ENCODE measurements at regions not wholly inside any gene's neighbourhood (a gene's known extent, or its start where the extent isn't known, plus 50 kb on each side); places are given as distances from the start of the nearest gene placed in this dataset.
"Not testable (repeated sequence)": the region's sequence is repeated elsewhere in the genome, so short reads cannot be mapped to it uniquely, and the experiment has no call there.

DNA sequence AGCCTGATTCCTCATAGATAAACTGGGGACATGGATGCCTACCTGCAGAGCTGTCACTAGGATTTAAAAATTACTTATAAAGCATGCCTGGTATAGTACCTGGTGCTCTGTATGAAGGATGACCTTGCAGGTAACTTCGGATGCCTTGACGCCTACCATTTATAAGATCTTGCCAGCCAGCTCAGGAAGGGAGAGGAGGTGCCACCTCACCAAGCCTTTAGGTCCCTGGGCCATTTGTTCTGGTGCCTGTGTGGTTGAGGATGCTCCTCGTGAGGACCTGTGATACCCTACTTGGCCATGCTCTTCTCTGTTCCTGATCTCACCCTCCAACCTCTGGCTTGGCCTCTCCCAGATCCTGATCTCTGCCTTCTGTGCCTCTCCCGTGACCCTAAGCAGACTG lies 85.2 kb downstream of the FDX1 start:
- FAIRE-seq, result no peak
- DNase-seq (ENCODE audit: low spot score), result no peak

GRCh38 chr11:110517381-110517780 lies 87.6 kb downstream of the FDX1 start:
- not testable (repeated sequence) for FAIRE-seq; DNase-seq (ENCODE audit: low spot score)

DNA sequence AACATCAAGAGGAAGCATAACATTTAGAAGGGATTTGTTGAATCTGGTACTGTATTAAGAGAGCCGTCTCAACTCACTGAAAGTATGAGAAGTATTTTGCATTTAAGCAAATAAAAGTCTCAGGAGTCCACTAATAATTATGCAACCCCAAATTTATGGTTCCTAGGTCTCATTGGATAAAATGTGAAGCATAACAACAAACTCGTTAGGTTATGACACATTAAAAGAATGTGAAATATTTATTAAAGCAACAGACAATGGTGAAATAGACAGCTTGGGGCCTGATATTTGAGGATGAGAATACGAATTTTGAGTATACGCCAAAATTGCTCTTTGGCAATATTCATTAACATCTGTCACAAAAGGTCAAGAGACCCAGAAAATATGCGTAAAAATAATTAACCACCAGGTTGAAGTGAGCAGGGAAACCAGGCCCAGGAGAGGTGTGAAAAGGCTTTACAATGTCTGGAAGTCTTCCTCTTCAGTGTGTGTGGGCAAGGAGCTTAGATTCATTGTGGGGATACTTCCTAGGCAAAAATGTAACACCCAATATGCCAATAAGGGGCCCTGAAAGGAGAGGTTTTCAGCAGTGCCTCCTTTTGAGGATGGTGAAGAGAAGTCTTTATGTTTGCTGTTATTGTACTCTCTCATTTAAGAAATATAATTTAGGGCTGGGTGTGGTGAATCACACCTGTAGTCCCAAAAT lies 89.2 kb downstream of the FDX1 start:
- DNase-seq (ENCODE audit: low spot score), result no peak
- FAIRE-seq, result no peak

- no peak for FAIRE-seq
- DNase-seq (ENCODE audit: low spot score), result no peak
Measured at GRCh38 chr11:110519796-110520195, 90.0 kb downstream of the FDX1 start.

- FAIRE-seq (no peak), DNase-seq (ENCODE audit: low spot score) (no peak)
Measured at GRCh38 chr11:110522471-110522870, 92.7 kb downstream of the FDX1 start.

- FAIRE-seq, result no peak
- no peak for DNase-seq (ENCODE audit: low spot score)
Measured at GRCh38 chr11:110524238-110524637, 94.5 kb downstream of the FDX1 start.

- DNase-seq (ENCODE audit: low spot score), result no peak
- peak; percentile 28 for FAIRE-seq
Measured at GRCh38 chr11:110525883-110526282, 96.1 kb downstream of the FDX1 start.

- no peak for FAIRE-seq
- no peak for DNase-seq (ENCODE audit: low spot score)
Measured at GRCh38 chr11:110526323-110526722, 96.6 kb downstream of the FDX1 start.

Data from RCC 7860 (cell line).